Superior temporal gyrus (tissue), 1 donor: ENCODE measurements at regions not wholly inside any gene's neighbourhood (a gene's known extent, or its start where the extent isn't known, plus 50 kb on each side); places are given as distances from the start of the nearest gene placed in this dataset.

Source experiments
- DNase-seq: peaks from one replicate; pipeline ENCODE4 v3.0.0-alpha.2; 2016; ENCODE audit errors: extremely low spot score

DNA sequence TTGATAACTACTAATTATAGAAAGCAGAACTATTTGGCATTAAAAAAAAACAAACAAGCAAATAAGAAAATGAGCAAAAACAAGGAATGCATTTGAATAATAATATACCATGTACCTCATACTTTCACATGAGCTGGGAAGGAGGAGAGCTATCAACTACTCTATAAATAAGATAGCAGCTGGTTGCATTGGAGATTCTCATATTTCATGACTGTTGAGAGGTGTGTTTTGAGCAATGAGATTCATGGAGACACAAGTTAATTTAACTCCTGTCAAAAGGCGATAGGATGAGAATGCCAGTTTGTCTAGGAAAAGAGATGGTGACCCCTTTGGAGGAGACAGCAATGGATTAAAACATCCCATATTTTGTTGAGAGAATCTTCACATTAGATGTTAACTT lies 348.8 kb upstream of the SPTLC3 start:
- DNase-seq: no peak

- DNase-seq: no peak
Measured at GRCh38 chr20:12660918-12661317, 347.9 kb upstream of the SPTLC3 start.

GRCh38 chr20:12670301-12670700 lies 338.5 kb upstream of the SPTLC3 start:
- no peak for DNase-seq

DNA sequence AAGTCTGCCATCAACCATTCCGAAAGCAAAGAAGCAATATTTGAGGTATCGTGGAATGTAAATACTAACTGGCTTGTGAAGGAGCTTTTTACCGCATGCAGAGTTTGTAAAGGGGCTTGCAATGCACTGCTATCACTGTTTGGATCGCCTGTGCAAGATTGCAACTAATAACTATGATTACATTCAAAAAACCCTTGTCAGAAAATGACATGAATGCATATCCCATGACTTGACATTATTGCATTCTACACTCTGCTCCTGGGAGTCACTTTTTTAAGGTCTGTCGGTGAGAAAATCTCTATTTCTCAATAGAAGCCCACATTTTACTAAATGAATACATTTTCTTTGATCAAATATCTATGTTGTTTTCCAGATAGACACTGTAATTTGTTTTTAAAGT lies 335.4 kb upstream of the SPTLC3 start:
- DNase-seq: no peak

GRCh38 chr20:12677925-12678324 lies 330.8 kb upstream of the SPTLC3 start:
- no peak for DNase-seq

GRCh38 chr20:12679447-12679846 lies 329.3 kb upstream of the SPTLC3 start:
- DNase-seq: no peak

DNA sequence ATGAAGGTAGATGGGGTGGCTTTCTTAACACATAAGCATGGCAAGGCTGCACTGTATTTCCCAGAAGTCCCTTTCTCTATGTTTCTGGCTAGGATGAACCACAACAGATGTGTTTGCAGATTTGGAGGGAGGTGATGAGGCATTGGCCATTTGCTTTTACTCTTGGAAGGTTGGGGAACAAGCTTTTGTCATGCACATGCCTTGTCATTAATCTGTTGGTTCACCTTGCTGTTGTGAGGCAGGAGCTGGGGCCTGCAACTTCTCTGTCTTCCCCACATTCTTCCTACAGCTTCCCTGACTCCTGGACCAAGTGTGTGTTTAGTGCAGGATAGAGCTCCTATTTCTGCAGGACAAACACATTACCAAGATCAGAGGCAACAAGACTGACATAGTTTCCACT lies 326.2 kb upstream of the SPTLC3 start:
- no peak for DNase-seq

DNA sequence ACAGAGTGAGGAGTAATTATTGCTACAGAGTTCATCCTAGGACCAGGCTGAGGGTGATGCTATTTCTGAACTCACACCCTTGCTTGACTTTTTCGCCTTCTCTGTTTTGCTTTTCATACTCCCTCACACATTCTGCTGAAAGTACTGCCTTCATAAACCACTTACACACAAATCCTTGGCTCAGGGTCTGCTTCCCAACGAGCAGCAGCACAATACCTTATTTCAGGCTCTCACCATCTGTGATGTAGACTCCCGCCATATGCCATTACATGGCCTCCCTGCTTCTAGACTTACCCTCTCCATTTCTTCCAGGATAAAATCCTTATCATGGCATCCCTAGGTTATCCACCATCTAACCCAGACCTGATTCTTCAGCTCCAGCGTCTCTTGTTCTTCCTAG lies 321.3 kb upstream of the SPTLC3 start:
- peak; percentile 21 for DNase-seq

DNA sequence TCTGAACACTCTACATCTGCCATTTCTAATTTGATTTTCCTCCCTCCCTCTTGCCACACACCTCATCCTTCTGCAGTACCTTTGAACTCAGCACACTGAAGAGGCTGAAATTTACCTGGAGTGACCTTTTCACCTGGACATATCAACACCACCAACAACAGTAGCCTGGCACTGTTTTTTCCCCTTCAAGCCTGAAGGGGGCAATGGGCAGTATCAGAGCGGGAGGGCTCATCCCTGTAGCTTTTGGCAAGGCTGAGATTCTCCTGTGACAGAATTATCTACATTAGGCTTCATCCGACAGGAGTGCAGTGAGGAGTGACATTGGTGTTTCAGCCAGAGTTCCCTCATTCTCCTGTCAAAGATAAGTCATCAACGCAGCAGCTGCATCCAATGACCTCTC lies 312.8 kb upstream of the SPTLC3 start:
- no peak for DNase-seq

GRCh38 chr20:12698817-12699216 lies 310.0 kb upstream of the SPTLC3 start:
- no peak for DNase-seq

DNA sequence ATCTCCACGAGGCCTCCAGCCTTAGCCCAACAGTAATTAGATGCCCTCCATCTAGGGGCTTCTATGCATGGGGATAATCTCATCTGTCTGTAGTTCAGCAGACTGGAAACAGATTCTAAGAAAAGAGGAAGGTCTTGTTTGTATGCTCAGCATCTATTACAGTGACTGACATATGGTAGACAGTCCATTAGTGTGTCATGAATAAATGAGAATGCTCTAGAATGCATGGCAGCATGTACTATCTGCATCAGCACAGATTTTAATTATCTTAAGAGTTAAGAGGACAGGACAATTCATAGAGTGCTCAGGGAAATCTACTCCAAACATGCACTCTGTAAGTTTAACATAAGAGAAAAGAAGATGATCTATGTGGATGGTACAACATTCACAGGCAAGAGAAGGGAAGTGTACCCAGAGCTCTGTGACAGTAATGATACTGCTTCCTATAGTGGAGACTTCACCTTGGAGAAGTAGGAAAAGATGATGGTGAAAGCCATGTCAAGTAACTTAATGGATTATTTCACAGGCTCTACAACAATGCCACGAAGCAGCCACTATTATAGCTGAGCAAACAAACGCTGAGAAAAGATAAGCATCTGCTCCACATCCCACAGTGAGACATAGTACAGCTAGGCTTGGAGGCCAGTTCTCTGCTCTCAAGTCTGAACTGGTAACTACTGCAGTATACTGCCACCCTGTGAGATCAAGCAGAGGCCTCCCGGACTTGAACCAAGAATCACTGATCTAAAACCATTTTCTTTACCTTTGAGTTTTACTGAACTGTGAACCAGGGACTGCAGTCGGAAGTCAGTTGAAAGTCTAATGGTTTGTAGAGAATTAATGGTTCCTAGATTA lies 309.2 kb upstream of the SPTLC3 start:
- DNase-seq: no peak

- DNase-seq: no peak
Measured at GRCh38 chr20:12700701-12701100, 308.1 kb upstream of the SPTLC3 start.

- DNase-seq: no peak
Measured at GRCh38 chr20:12702312-12702711, 306.5 kb upstream of the SPTLC3 start.

DNA sequence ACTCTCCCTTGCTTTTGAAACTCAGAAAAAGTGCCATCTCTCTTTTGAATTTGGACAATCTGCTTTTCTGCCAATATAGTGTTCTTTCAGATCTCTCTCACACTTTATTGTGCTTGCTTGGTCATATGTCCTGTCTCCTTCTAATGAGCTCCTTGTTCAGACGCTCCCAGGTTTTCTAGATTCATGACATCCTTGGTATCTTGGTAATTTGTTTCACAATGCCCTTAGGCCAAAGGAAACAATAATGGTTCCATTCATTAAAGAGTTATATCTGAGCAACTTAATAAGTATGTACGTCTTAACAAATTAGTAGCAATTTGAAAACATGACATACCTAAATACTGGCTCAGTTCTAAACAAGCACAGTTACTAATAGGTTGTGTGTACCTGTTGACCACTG lies 293.4 kb upstream of the SPTLC3 start:
- DNase-seq: no peak

GRCh38 chr20:12715991-12716680 lies 292.6 kb upstream of the SPTLC3 start:
- no peak for DNase-seq

GRCh38 chr20:12717061-12717460 lies 291.7 kb upstream of the SPTLC3 start:
- no peak for DNase-seq

DNA sequence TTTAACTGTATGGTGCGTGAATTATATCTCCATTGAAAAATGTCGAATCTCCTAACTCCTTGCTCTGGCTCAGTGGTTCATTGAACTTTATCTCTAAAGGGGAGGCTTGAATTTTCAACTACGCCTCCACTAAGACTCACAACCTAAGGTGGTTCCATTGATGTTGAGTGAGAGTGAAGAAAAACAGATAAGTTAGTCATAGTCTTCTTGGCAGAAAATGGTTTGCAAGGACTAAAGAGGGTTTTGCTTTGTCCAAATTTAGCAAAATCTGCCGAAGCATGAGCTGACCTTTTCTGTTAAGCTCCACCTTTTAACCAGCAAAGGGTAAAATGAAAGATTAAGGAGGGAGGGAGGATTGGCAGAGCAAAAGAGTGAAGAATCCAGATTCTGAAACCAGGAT lies 290.2 kb upstream of the SPTLC3 start:
- no peak for DNase-seq

GRCh38 chr20:12721636-12722035 lies 287.1 kb upstream of the SPTLC3 start:
- DNase-seq: no peak

GRCh38 chr20:12722091-12722490 lies 286.7 kb upstream of the SPTLC3 start:
- no peak for DNase-seq

- DNase-seq: no peak
Measured at GRCh38 chr20:12723811-12724210, 285.0 kb upstream of the SPTLC3 start.

GRCh38 chr20:12728782-12729181 lies 280.0 kb upstream of the SPTLC3 start:
- DNase-seq: no peak

DNA sequence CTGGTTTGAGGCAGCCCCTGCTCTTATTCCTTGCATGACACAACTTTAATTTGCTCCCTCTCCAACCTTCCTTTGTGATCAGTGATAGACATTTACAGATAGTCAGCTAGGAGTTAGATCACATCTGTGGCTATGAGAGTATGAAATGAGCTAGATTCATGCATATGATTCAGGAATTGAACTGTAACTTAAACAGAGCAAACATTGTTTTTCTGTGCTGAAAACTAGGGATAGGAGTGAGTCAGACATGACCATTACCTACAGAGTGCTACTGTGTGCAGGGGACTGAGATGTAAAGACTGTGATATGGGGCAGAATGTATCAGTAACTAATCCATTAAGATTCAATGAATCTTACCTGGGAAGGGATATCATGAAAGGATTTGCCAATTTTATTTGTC lies 279.4 kb upstream of the SPTLC3 start:
- DNase-seq: no peak

- DNase-seq: no peak
Measured at GRCh38 chr20:12733811-12734210, 275.0 kb upstream of the SPTLC3 start.
